Sigmoid colon (tissue), 6 donors: ENCODE measurements at regions not wholly inside any gene's neighbourhood (a gene's known extent, or its start where the extent isn't known, plus 50 kb on each side); places are given as distances from the start of the nearest gene placed in this dataset.

Source experiments
- DNase-seq: peaks from one replicate; pipeline ENCODE4 v3.0.0-alpha.2; 2019
- H3K27ac ChIP-seq, 4 donors: fragments of 200-600 bp; sonication (generic); one replicate each; pipeline ENCODE4 v1.5.1; 2016 to 2019; ENCODE audit warnings: mild to moderate bottlenecking in 1 of 4
- H3K27me3 ChIP-seq, 3 donors: fragments of 200-600 bp; sonication (generic); one replicate each; pipeline ENCODE4 v1.5.1; 2019; ENCODE audit warnings: mild to moderate bottlenecking in 1 of 3
- H3K36me3 ChIP-seq, 4 donors: fragments of 200-600 bp; sonication (generic); one replicate each; pipeline ENCODE4 v1.5.1; 2016 to 2019
- H3K4me1 ChIP-seq, 4 donors: fragments of 200-600 bp; sonication (generic); one replicate each; pipeline ENCODE4 v1.5.1; 2017 to 2019
- H3K4me3 ChIP-seq, 4 donors: fragments of 200-600 bp; sonication (generic); one replicate each; pipeline ENCODE4 v1.5.1; 2017 to 2019; ENCODE audit warnings: mild to moderate bottlenecking in 2 of 4, moderate library complexity in 1 of 4
- H3K9me3 ChIP-seq, 4 donors: fragments of 200-600 bp in 3 of 4; sonication (generic) in 3 of 4; one replicate each; pipeline versions ENCODE4 v1.5.1 to v1.6.1; 2013 to 2019
- CTCF ChIP-seq, 4 experiments: fragments of 450-650 bp in 3 of 4; fragments of 200-600 bp in 1 of 4; IDR thresholded peaks; one replicate each; pipeline ENCODE4 v1.5.1; 2016 to 2019; ENCODE audit warnings: antibody characterized with exemption in 4 of 4, mild to moderate bottlenecking in 3 of 4, moderate library complexity in 2 of 4
- EP300 ChIP-seq, 4 donors: sonication (generic); formaldehyde crosslinking; IDR thresholded peaks; one replicate each; pipeline ENCODE4 v1.6.1; 2017; ENCODE audit warnings: antibody characterized with exemption in 4 of 4
- POLR2A ChIP-seq, 2 donors: fragments of 450-650 bp; IDR thresholded peaks; one replicate each; pipeline ENCODE4 v1.6.1; 2016; ENCODE audit warnings: antibody characterized with exemption in 2 of 2, mild to moderate bottlenecking in 2 of 2, moderate library complexity in 2 of 2
- POLR2AphosphoS5 ChIP-seq, 4 donors: sonication (generic); formaldehyde crosslinking; IDR thresholded peaks; one replicate each; pipeline ENCODE4 v1.6.1; 2017; ENCODE audit warnings: antibody characterized with exemption in 4 of 4
- WGBS, 2 donors: extraction: QIAGEN DNeasy Blood & Tissue Kit; methylation state at CpG; one replicate each; pipeline ENCODE4 v1.1.7; 2013; 5-methylcytosine and 5-hydroxymethylcytosine counted together
- intact Hi-C: fragments of 100-400 bp; cut with DNase I; formaldehyde crosslinking; loops from one replicate; pipeline ENCODE4 v1.15.1; 2023
- donor health status: healthy with polysubstance abuse.
- donor health status: healthy.

- DNase-seq = no peak
- Histone ChIP-seq H3K27ac (no peak overlapping the region), H3K4me1 (no peaks in the 10 kb centered on the region), H3K36me3 (no peaks in the 10 kb centered on the region), H3K4me3 (no peak overlapping the region), H3K27me3 (peaks cover 0 to 9% (median 0%) of the 10 kb centered on the region in 3 donors), H3K9me3 (peaks cover 0 to 23% (median 7%) of the 10 kb centered on the region in 4 donors)
- intact Hi-C loops = no loop called here
- WGBS, 2 donors = 89 to 95% methylated on average over 1 of the region's 1 CpG
- TF ChIP-seq POLR2A (IDR thresholded peaks at IDR 0.05) (no peak), CTCF (IDR thresholded peaks at IDR 0.05) (no peak), POLR2AphosphoS5 (IDR thresholded peaks at IDR 0.05) (no peak), EP300 (IDR thresholded peaks at IDR 0.05) (no peak)
Observed at GRCh38 chr17:5809056-5809455, 224.7 kb upstream of the NLRP1 start.

- H3K36me3 ChIP-seq = no peaks in the 10 kb centered on the region
- WGBS, 2 donors = 83 to 86% methylated on average over 3 of the region's 3 CpGs
- H3K4me3 ChIP-seq = no peak overlapping the region
- peaks cover 0 to 9% (median 0%) of the 10 kb centered on the region in 3 donors for H3K27me3 ChIP-seq
- TF ChIP-seq CTCF (IDR thresholded peaks at IDR 0.05) (no peak), POLR2AphosphoS5 (IDR thresholded peaks at IDR 0.05) (no peak), EP300 (IDR thresholded peaks at IDR 0.05) (no peak), POLR2A (IDR thresholded peaks at IDR 0.05) (no peak)
- no peak overlapping the region for H3K27ac ChIP-seq
- peaks cover 0 to 23% (median 7%) of the 10 kb centered on the region in 4 donors for H3K9me3 ChIP-seq
- no peak for DNase-seq
- intact Hi-C loops = no loop called here
- H3K4me1 ChIP-seq = no peaks in the 10 kb centered on the region
Observed at GRCh38 chr17:5809580-5810188, 225.4 kb upstream of the NLRP1 start.

GRCh38 chr17:5812590-5812989, 228.3 kb upstream of the NLRP1 start:
- H3K27ac ChIP-seq = no peak overlapping the region
- intact Hi-C loops = no loop called here
- no peak for DNase-seq
- peaks cover 0 to 9% (median 2%) of the 10 kb centered on the region in 3 donors for H3K27me3 ChIP-seq
- no peaks in the 10 kb centered on the region for H3K4me1 ChIP-seq
- peaks cover 0 to 23% (median 7%) of the 10 kb centered on the region in 4 donors for H3K9me3 ChIP-seq
- TF ChIP-seq POLR2A (IDR thresholded peaks at IDR 0.05) (no peak), CTCF (IDR thresholded peaks at IDR 0.05) (no peak), POLR2AphosphoS5 (IDR thresholded peaks at IDR 0.05) (no peak), EP300 (IDR thresholded peaks at IDR 0.05) (no peak)
- no peaks in the 10 kb centered on the region for H3K36me3 ChIP-seq
- WGBS, 2 donors = 86 to 92% methylated on average over 5 of the region's 5 CpGs
- no peak overlapping the region for H3K4me3 ChIP-seq

GRCh38 chr17:5813357-5813756, 229.0 kb upstream of the NLRP1 start:
- 75 to 80% methylated on average over 2 of the region's 2 CpGs for WGBS, 2 donors

More at GRCh38 chr17:5813357-5813756, 229.0 kb upstream of the NLRP1 start:
- H3K27ac ChIP-seq = no peak overlapping the region
- no peak for DNase-seq
- H3K4me1 ChIP-seq = no peaks in the 10 kb centered on the region
- H3K4me3 ChIP-seq = no peak overlapping the region
- peaks cover 0 to 6% (median 4%) of the 10 kb centered on the region in 3 donors for H3K27me3 ChIP-seq
- no peak for TF ChIP-seq POLR2A (IDR thresholded peaks at IDR 0.05)
- TF ChIP-seq CTCF (IDR thresholded peaks at IDR 0.05) = no peak
- no peak for TF ChIP-seq EP300 (IDR thresholded peaks at IDR 0.05)
- TF ChIP-seq POLR2AphosphoS5 (IDR thresholded peaks at IDR 0.05) = no peak
- H3K9me3 ChIP-seq = peaks cover 0 to 16% (median 7%) of the 10 kb centered on the region in 4 donors
- H3K36me3 ChIP-seq = no peaks in the 10 kb centered on the region
- intact Hi-C loops = no loop called here
